ENCODE measurements at regions not wholly inside any gene's neighbourhood (a gene's known extent, or its start where the extent isn't known, plus 50 kb on each side); places are given as distances from the start of the nearest gene placed in this dataset.

- DNase-seq (no peak), ATAC-seq (no peak)
- no peaks in the 10 kb centered on the region for H3K27me3 ChIP-seq
- H3K4me1 ChIP-seq: no peaks in the 10 kb centered on the region
- TF ChIP-seq CTCF (IDR thresholded peaks at IDR 0.05): no peak
- intact Hi-C loops (cut with DNase I): no loop called here
- peaks cover 0 to 21% (median 7%) of the 10 kb centered on the region in 11 donors for H3K9me3 ChIP-seq
- H3K27ac ChIP-seq: no peak overlapping the region
- H3K36me3 ChIP-seq: no peaks in the 10 kb centered on the region
- WGBS, 2 donors: 72 to 76% methylated on average over 20 of the region's 20 CpGs
- no peak overlapping the region for H3K4me3 ChIP-seq
Measured at GRCh38 chr7:156547884-156548561, 92.6 kb upstream of the RNF32 start.

DNA sequence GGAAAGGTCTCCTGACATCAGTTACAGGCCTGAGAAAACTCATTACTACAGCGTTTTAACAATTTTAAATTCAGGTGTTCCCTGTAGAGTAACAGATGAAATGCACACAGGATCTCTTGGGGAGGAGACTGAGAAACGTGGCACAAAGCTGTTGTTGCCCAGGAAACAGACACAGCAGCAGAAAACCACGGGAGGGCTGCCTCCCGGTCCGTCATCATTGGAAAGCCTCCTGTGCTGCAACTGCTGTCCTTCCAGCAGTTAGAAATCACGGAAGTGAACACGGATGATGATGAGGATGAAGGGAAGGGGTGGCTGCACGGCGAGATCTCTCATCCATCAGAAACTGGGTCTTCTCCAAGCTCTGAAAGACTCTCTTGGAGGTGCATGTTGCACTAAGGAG is 94.6 kb upstream of the RNF32 start:
- no peak for TF ChIP-seq CTCF (IDR thresholded peaks at IDR 0.05)
- intact Hi-C loops (cut with DNase I): no loop called here
- H3K4me1 ChIP-seq: no peaks in the 10 kb centered on the region
- H3K27me3 ChIP-seq: no peaks in the 10 kb centered on the region
- H3K27ac ChIP-seq: no peak overlapping the region
- DNase-seq (no peak), ATAC-seq (no peak)
- H3K9me3 ChIP-seq: peaks cover 0 to 21% (median 7%) of the 10 kb centered on the region in 11 donors
- H3K4me3 ChIP-seq: no peak overlapping the region
- 65 to 69% methylated on average over 9 of the region's 9 CpGs for WGBS, 2 donors
- H3K36me3 ChIP-seq: no peaks in the 10 kb centered on the region

- no peaks in the 10 kb centered on the region for H3K4me1 ChIP-seq
- H3K27me3 ChIP-seq: no peaks in the 10 kb centered on the region
- no peaks in the 10 kb centered on the region for H3K36me3 ChIP-seq
- DNase-seq: no peak
- no peak overlapping the region for H3K27ac ChIP-seq
- no peak overlapping the region for H3K4me3 ChIP-seq
- 86 to 91% methylated on average over 11 of the region's 11 CpGs for WGBS, 2 donors
- no peak for ATAC-seq
- intact Hi-C loops (cut with DNase I): no loop called here
- TF ChIP-seq CTCF (IDR thresholded peaks at IDR 0.05): no peak
- H3K9me3 ChIP-seq: peaks cover 0 to 21% (median 7%) of the 10 kb centered on the region in 11 donors
Measured at GRCh38 chr7:156544919-156545715, 95.5 kb upstream of the RNF32 start.

DNA sequence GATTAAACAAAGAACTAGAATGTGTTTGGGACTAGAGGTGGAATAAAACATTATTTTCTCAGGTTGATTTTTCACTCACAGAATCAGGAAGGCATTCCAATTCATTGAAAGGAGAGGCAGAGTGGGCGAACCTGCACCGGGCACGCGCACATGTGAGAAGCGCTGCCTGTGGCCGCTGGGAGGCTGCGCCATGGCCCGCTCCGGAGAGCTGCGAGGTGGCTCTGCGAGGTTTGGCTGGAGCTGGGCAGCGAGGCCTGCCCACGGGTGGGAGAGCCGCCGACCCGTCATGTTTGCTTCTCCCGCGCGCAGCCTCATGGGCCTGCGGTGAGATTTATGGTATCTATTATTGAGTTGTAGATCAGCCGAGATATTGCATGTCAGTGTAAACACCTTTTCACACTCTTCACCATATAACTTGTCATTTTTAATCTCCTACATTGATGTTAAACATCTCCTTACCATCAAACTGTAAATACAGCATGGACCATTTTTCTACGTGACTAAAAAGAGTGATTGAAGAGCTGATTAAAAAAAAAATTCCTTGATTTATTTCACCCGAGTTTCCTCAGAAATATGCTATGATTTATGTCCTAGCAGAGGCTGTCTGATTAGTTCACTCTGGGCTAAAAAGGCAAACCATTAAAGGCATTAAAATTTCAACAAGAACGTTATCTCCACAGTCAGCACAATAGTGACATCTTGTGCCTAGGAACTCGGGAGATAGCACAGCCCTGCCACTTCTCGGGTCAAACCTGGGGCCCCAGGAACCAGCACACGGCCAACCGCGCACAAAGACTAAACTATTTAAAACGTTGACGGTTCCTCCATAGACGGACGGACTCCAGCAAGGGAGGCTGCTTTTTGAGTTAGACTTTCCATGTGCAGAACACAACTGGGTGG is 96.6 kb upstream of the RNF32 start:
- intact Hi-C loops (cut with DNase I): no loop called here
- 80 to 85% methylated on average over 33 of the region's 33 CpGs for WGBS, 2 donors

More for the DNA sequence above, 96.6 kb upstream of the RNF32 start:
- H3K9me3 ChIP-seq: peaks cover 0 to 12% (median 4%) of the 10 kb centered on the region in 11 donors
- H3K4me3 ChIP-seq: no peak overlapping the region
- no peaks in the 10 kb centered on the region for H3K27me3 ChIP-seq
- no peak for TF ChIP-seq CTCF (IDR thresholded peaks at IDR 0.05)
- no peak overlapping the region for H3K27ac ChIP-seq
- DNase-seq (no peak), ATAC-seq (no peak)
- no peaks in the 10 kb centered on the region for H3K4me1 ChIP-seq
- H3K36me3 ChIP-seq: no peaks in the 10 kb centered on the region

Measured in heart right ventricle (tissue), 16 donors.